CD4-positive, alpha-beta T cell treated with Interleukin-17A for 4 hours (primary cell): ENCODE measurements at regions not wholly inside any gene's neighbourhood (a gene's known extent, or its start where the extent isn't known, plus 50 kb on each side); places are given as distances from the start of the nearest gene placed in this dataset.

Source experiments
- DNase-seq: peaks from one replicate; pipeline ENCODE4 v3.0.0-alpha.2; 2020; ENCODE audit warnings: mixed read lengths

GRCh38 chr19:30888937-30889336, 460.3 kb downstream of the TSHZ3 start:
- DNase-seq: no peak

- DNase-seq: no peak
Observed at GRCh38 chr19:30887042-30887441, 462.2 kb downstream of the TSHZ3 start.

GRCh38 chr19:30886222-30886621, 463.0 kb downstream of the TSHZ3 start:
- DNase-seq: no peak

- no peak for DNase-seq
Observed at GRCh38 chr19:30884146-30884812, 465.0 kb downstream of the TSHZ3 start.

- no peak for DNase-seq
Observed at GRCh38 chr19:30883071-30883470, 466.2 kb downstream of the TSHZ3 start.

GRCh38 chr19:30882411-30883005, 466.7 kb downstream of the TSHZ3 start:
- no peak for DNase-seq

- no peak for DNase-seq
Observed at GRCh38 chr19:30881930-30882329, 467.3 kb downstream of the TSHZ3 start.

GRCh38 chr19:30881281-30881680, 468.0 kb downstream of the TSHZ3 start:
- DNase-seq: no peak

GRCh38 chr19:30880551-30880950, 468.7 kb downstream of the TSHZ3 start:
- DNase-seq: no peak

- no peak for DNase-seq
Observed at GRCh38 chr19:30880151-30880550, 469.1 kb downstream of the TSHZ3 start.

GRCh38 chr19:30879736-30880135, 469.5 kb downstream of the TSHZ3 start:
- DNase-seq: no peak

GRCh38 chr19:30879225-30879624, 470.0 kb downstream of the TSHZ3 start:
- no peak for DNase-seq

- DNase-seq: no peak
Observed at GRCh38 chr19:30878495-30878894, 470.7 kb downstream of the TSHZ3 start.

- DNase-seq: no peak
Observed at GRCh38 chr19:30877661-30878113, 471.5 kb downstream of the TSHZ3 start.

GRCh38 chr19:30873691-30874090, 475.5 kb downstream of the TSHZ3 start:
- no peak for DNase-seq

- no peak for DNase-seq
Observed at GRCh38 chr19:30873003-30873402, 476.2 kb downstream of the TSHZ3 start.

GRCh38 chr19:30871979-30872378, 477.3 kb downstream of the TSHZ3 start:
- no peak for DNase-seq

- no peak for DNase-seq
Observed at GRCh38 chr19:30870876-30871275, 478.4 kb downstream of the TSHZ3 start.

- no peak for DNase-seq
Observed at GRCh38 chr19:30865511-30865910, 483.7 kb downstream of the TSHZ3 start.

- DNase-seq: no peak
Observed at GRCh38 chr19:30864391-30865215, 484.6 kb downstream of the TSHZ3 start.

- DNase-seq: no peak
Observed at GRCh38 chr19:30862876-30863275, 486.4 kb downstream of the TSHZ3 start.

GRCh38 chr19:30861919-30862318, 487.3 kb downstream of the TSHZ3 start:
- DNase-seq: no peak

GRCh38 chr19:30857966-30858490, 485.8 kb downstream of the ZNF536 start:
- DNase-seq: no peak

GRCh38 chr19:30857388-30857787, 485.2 kb downstream of the ZNF536 start:
- DNase-seq: no peak
